CD8-positive, alpha-beta memory T cell (primary cell): ENCODE measurements at regions not wholly inside any gene's neighbourhood (a gene's known extent, or its start where the extent isn't known, plus 50 kb on each side); places are given as distances from the start of the nearest gene placed in this dataset.
"Not testable (repeated sequence)": the region's sequence is repeated elsewhere in the genome, so short reads cannot be mapped to it uniquely, and the experiment has no call there.

Experiments
- CTCF ChIA-PET: fragments of 350-600 bp; sonication (Branson Sonifier 250); formaldehyde crosslinking; loops from one replicate; lab custom pipeline; 2021; ENCODE audit warnings: antibody characterized with exemption; lab: Charles Lee
- POLR2A ChIA-PET: fragments of 350-600 bp; sonication (Branson Sonifier 250); formaldehyde crosslinking; loops from one replicate; lab custom pipeline; 2021; ENCODE audit warnings: antibody characterized with exemption; lab: Charles Lee
- DNase-seq, 5 donors: peaks; one replicate each; pipeline versions ENCODE4 v3.0.0 to v3.0.0-alpha.2; 2020 to 2022; ENCODE audit warnings: mixed read lengths in 1 of 5
- H3K27ac ChIP-seq: one replicate; pipeline ENCODE4 v1.7.0; 2013; ENCODE audit warnings: low read depth, mild to moderate bottlenecking, low read length, moderate library complexity
- H3K27me3 ChIP-seq: 2 replicates; pipeline ENCODE4 v1.7.0; 2013; ENCODE audit warnings: low read length, mild to moderate bottlenecking; ENCODE audit not compliant: insufficient read depth, poor library complexity, severe bottlenecking
- H3K36me3 ChIP-seq: 2 replicates; pipeline ENCODE4 v1.7.0; 2013; ENCODE audit warnings: mild to moderate bottlenecking, low read length, moderate library complexity; ENCODE audit not compliant: insufficient read depth
- H3K4me1 ChIP-seq: 2 replicates; pipeline ENCODE4 v1.7.0; 2013; ENCODE audit warnings: mild to moderate bottlenecking, low read length, moderate library complexity; ENCODE audit not compliant: insufficient read depth
- H3K4me3 ChIP-seq: 2 replicates; pipeline ENCODE4 v1.7.0; 2013; ENCODE audit warnings: mild to moderate bottlenecking, low read length
- H3K9me3 ChIP-seq: 2 replicates; pipeline ENCODE4 v1.7.0; 2013; ENCODE audit warnings: mild to moderate bottlenecking, low read length
- H3K27ac Mint-ChIP-seq, 8 donors: one replicate each; pipeline ENCODE4 v1.8.0; 2020 to 2021; ENCODE audit warnings: mixed read lengths in 8 of 8, mild to moderate bottlenecking in 6 of 8, inconsistent platforms in 3 of 8, moderate library complexity in 3 of 8
- H3K27me3 Mint-ChIP-seq, 2 donors: one replicate each; pipeline ENCODE4 v1.8.0; 2020 to 2021; ENCODE audit warnings: mixed read lengths in 2 of 2, mild to moderate bottlenecking in 1 of 2, moderate library complexity in 1 of 2
- H3K36me3 Mint-ChIP-seq, 3 donors: one replicate each; pipeline ENCODE4 v1.8.0; 2020 to 2021; ENCODE audit warnings: mixed read lengths in 3 of 3, inconsistent platforms in 1 of 3, mild to moderate bottlenecking in 1 of 3
- H3K4me1 Mint-ChIP-seq, 3 donors: one replicate each; pipeline ENCODE4 v1.8.0; 2020 to 2021; ENCODE audit warnings: mixed read lengths in 3 of 3, inconsistent platforms in 1 of 3, mild to moderate bottlenecking in 1 of 3
- H3K4me3 Mint-ChIP-seq, 7 donors: one replicate each; pipeline ENCODE4 v1.8.0; 2020 to 2021; ENCODE audit warnings: mixed read lengths in 7 of 7, mild to moderate bottlenecking in 6 of 7, moderate library complexity in 4 of 7, inconsistent platforms in 2 of 7
- H3K9me3 Mint-ChIP-seq, 5 donors: one replicate each; pipeline ENCODE4 v1.8.0; 2020 to 2022; ENCODE audit warnings: mixed read lengths in 5 of 5, mild to moderate bottlenecking in 3 of 5, moderate library complexity in 2 of 5, inconsistent platforms in 1 of 5

DNA sequence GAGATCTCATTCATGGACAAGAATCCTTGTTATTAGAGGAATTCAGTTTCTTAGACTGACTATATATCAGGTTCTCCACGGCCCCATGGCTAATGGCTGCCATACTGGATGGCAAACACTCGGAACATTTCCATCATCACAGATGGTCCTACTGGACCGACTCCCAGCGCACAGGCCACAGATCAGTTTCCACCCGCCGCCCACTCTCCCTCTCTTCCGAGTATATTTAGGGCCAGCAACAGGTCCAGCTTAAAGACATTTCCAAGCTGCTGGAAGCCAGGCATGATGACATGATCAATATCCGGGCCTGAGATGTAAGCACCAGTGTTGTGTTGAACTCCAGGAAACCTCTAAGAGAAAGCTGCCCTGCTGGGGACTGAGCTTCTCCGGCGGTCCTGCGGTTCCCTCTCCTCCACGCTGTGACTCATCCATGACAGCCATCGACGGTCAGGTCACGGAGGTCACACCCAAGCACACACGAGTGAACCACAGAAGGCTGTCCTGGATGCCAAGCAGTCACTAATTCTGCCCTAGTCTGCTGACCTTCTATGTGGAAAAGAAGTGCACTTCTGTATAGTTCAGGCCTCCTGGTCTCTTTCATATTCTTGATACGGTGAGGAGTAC is 64.4 kb upstream of the LPCAT1 start:
- H3K27ac ChIP-seq, H3K4me1 ChIP-seq, CTCF ChIA-PET, POLR2A ChIA-PET, H3K4me3 ChIP-seq, H3K36me3 ChIP-seq, H3K27me3 Mint-ChIP-seq, H3K9me3 Mint-ChIP-seq, H3K27me3 ChIP-seq, H3K27ac Mint-ChIP-seq, H3K9me3 ChIP-seq, H3K4me3 Mint-ChIP-seq, DNase-seq: not testable (repeated sequence)
- Mint-ChIP-seq H3K36me3 (peaks cover 16 to 63% (median 18%) of the 10 kb centered on the region in 3 donors), H3K4me1 (peaks cover 3 to 15% (median 5%) of the 10 kb centered on the region in 3 donors)

DNA sequence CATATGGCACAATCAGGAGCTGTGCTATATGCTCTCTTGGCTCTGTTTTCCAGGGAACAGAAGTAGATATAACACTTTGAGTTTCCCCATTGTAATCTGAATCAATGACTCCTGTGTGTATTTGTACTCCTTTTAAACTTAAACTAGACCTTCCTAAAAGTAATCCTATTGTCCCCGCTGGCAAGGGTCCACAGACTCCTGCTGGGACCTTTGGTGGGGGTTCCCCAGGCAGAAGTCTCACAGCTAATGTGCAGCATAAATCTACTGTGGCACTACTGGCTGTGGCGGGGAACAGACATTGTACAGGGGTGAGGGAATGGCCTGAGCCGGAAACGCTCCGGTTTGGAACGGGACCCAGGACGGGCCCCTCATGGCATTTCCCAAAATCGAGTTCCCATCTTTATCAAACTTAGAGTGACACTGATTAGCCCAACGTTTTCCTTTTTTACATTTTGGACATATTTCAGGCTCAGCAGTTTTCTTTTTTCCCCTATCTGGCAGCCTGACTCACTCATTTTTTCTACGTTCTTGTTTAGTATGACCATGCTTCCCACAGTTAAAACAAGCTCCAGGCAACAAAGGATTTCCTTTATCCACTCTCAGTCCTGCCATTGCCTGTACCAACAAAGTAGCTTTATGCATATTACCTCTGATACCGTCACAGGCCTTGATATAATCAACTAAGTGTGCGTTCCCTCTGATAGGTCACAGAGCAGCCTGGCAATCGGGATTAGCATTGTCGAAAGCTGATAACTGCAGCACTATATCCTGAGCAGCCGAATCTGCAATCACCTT is 59.5 kb upstream of the LPCAT1 start:
- H3K4me3 ChIP-seq, CTCF ChIA-PET, H3K27me3 ChIP-seq, H3K4me1 Mint-ChIP-seq, POLR2A ChIA-PET, H3K36me3 ChIP-seq, H3K4me3 Mint-ChIP-seq, H3K27ac ChIP-seq, H3K27me3 Mint-ChIP-seq, H3K9me3 ChIP-seq, H3K27ac Mint-ChIP-seq, H3K4me1 ChIP-seq, DNase-seq, H3K9me3 Mint-ChIP-seq: not testable (repeated sequence)
- peaks cover 22 to 70% (median 38%) of the 10 kb centered on the region in 3 donors for H3K36me3 Mint-ChIP-seq

- H3K9me3 ChIP-seq, H3K27ac Mint-ChIP-seq, H3K4me1 ChIP-seq, H3K27ac ChIP-seq, H3K4me3 Mint-ChIP-seq, H3K27me3 Mint-ChIP-seq, H3K9me3 Mint-ChIP-seq, H3K36me3 ChIP-seq, POLR2A ChIA-PET, DNase-seq, H3K4me3 ChIP-seq, CTCF ChIA-PET, H3K4me1 Mint-ChIP-seq, H3K27me3 ChIP-seq: not testable (repeated sequence)
- H3K36me3 Mint-ChIP-seq, result peaks cover 14 to 65% (median 29%) of the 10 kb centered on the region in 3 donors
Measured at GRCh38 chr5:1579389-1579788, 55.6 kb upstream of the LPCAT1 start.

GRCh38 chr5:1576851-1577250 is 53.1 kb upstream of the LPCAT1 start:
- H3K27me3 Mint-ChIP-seq, H3K27ac ChIP-seq, H3K36me3 ChIP-seq, H3K4me1 ChIP-seq, H3K9me3 ChIP-seq, H3K9me3 Mint-ChIP-seq, H3K4me3 ChIP-seq, H3K27me3 ChIP-seq, CTCF ChIA-PET, H3K4me1 Mint-ChIP-seq, POLR2A ChIA-PET, H3K4me3 Mint-ChIP-seq, DNase-seq: not testable (repeated sequence)
- peak overlapping the region in 1 of 8 donors; percentile 54 for H3K27ac Mint-ChIP-seq
- peaks cover 18 to 74% (median 29%) of the 10 kb centered on the region in 3 donors for H3K36me3 Mint-ChIP-seq

- DNase-seq, H3K36me3 ChIP-seq, H3K27ac ChIP-seq, H3K9me3 ChIP-seq, H3K4me1 Mint-ChIP-seq, H3K27me3 Mint-ChIP-seq, H3K9me3 Mint-ChIP-seq, H3K4me3 ChIP-seq, POLR2A ChIA-PET, CTCF ChIA-PET, H3K4me1 ChIP-seq, H3K27me3 ChIP-seq: not testable (repeated sequence)
- Mint-ChIP-seq H3K36me3 (peaks cover 18 to 72% (median 29%) of the 10 kb centered on the region in 3 donors), H3K27ac (peak overlapping the region in 1 of 8 donors; percentile 24), H3K4me3 (peak overlapping the region in 1 of 7 donors; percentile 27)
Measured at GRCh38 chr5:1575991-1576714, 52.4 kb upstream of the LPCAT1 start.

DNA sequence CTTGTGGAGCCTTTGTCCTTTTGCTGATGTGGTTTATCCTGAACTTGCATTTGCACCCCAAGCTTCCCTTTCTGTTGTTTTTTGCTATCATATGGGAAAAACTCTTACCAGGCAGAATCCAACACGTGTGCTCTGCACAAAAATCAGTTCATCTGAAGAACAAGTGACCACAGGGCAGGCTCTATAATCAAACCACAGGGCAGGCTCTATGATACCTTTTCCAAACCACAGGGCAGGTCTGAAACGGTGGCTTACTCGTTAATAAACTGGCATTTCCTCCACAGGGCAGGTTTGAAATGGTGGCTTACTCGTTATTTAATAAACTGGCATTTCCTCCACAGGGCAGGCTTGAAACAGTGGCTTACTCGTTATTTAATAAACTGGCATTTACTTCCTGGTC is 51.7 kb upstream of the LPCAT1 start:
- H3K36me3 ChIP-seq, H3K4me1 Mint-ChIP-seq, H3K9me3 Mint-ChIP-seq, H3K27ac ChIP-seq, H3K27me3 ChIP-seq, H3K4me1 ChIP-seq, H3K9me3 ChIP-seq, DNase-seq, H3K27me3 Mint-ChIP-seq, H3K4me3 ChIP-seq, POLR2A ChIA-PET, CTCF ChIA-PET, H3K4me3 Mint-ChIP-seq: not testable (repeated sequence)
- H3K36me3 Mint-ChIP-seq, result peaks cover 18 to 74% (median 26%) of the 10 kb centered on the region in 3 donors
- H3K27ac Mint-ChIP-seq, result peak overlapping the region in 1 of 8 donors; percentile 24

- H3K27me3 ChIP-seq, H3K36me3 ChIP-seq, H3K4me1 Mint-ChIP-seq, CTCF ChIA-PET, H3K9me3 ChIP-seq, POLR2A ChIA-PET, DNase-seq, H3K27ac ChIP-seq, H3K4me1 ChIP-seq, H3K9me3 Mint-ChIP-seq, H3K4me3 ChIP-seq, H3K27me3 Mint-ChIP-seq, H3K4me3 Mint-ChIP-seq: not testable (repeated sequence)
- peak overlapping the region in 1 of 8 donors; percentile 27 for H3K27ac Mint-ChIP-seq
- peaks cover 13 to 62% (median 15%) of the 10 kb centered on the region in 3 donors for H3K36me3 Mint-ChIP-seq
Measured at GRCh38 chr5:1574023-1574318, 50.2 kb upstream of the LPCAT1 start.

DNA sequence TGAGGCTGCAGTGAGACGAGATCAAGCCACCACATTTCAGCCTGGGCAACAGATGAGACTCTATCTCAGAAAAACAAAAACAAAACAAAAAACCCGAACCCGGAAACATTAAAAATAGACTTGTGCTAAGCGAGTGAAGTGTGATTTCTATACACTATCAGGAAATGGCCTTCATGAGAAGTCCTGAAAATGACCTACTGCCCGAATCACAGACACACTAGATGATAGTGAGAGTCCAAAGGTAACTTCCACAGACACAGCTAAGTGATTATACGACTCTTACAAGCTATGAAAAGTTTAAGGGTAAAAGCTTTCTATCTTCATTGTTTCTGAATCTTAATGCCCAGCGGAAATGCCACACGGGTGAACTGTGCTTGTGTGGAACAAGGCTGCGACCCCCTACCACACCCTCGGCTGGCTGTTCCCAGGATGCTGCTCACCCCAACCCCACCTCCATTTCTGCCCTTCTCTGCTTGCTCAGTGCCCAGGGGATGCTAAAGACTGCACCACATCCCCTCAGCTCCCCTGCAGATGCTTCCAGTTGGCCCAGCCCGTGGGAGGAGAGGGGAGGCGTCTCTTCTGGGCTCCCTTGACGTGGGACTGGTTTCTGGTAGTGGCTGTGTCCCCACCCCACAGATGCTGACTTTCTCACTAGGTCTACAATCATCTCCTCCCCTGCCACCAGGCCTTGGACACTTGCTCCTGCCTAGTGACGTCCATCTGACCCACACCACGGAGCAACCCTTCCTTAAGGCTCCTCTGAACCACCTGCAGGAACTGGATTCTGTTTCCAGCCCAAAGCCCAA is 49.7 kb upstream of the LPCAT1 start:
- H3K9me3 Mint-ChIP-seq, H3K4me3 Mint-ChIP-seq, H3K27me3 ChIP-seq, H3K36me3 ChIP-seq, DNase-seq, H3K4me1 Mint-ChIP-seq, H3K9me3 ChIP-seq, POLR2A ChIA-PET, H3K4me3 ChIP-seq, CTCF ChIA-PET, H3K4me1 ChIP-seq, H3K27me3 Mint-ChIP-seq, H3K27ac ChIP-seq: not testable (repeated sequence)
- peaks cover 8 to 60% (median 9%) of the 10 kb centered on the region in 3 donors for H3K36me3 Mint-ChIP-seq
- H3K27ac Mint-ChIP-seq, result peak overlapping the region in 2 of 8 donors; percentile 12 to 21
